Putamen (tissue), 1 donor: ENCODE measurements at regions not wholly inside any gene's neighbourhood (a gene's known extent, or its start where the extent isn't known, plus 50 kb on each side); places are given as distances from the start of the nearest gene placed in this dataset.

ENCODE experiments used
- DNase-seq: peaks from one replicate; pipeline ENCODE4 v3.0.0-alpha.2; 2016; ENCODE audit warnings: low spot score

- DNase-seq = no peak
Observed at GRCh38 chr15:95501865-95502264, 828.6 kb upstream of the NR2F2 start.

DNA sequence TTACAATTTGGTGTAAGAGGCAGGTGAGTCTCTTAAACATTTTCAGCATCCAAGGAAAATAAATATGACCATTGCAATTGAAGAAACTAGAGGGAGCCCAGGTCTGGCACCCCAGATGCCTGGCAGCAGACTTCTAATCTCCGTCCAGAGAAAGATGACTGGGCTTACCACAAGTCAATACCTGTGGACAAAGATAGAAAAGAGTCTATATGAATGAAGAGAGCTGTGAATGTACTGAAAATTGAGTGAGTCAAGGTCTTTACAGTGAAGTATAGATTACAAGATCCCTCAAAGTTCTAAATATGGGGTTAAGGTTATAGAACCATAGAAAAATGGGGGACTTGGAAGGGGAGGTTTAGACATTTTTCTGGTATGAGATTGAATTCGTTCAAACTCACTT lies 827.4 kb upstream of the NR2F2 start:
- no peak for DNase-seq

GRCh38 chr15:95503640-95504225 lies 826.8 kb upstream of the NR2F2 start:
- DNase-seq = no peak

- DNase-seq = no peak
Observed at GRCh38 chr15:95511671-95512070, 818.8 kb upstream of the NR2F2 start.

- DNase-seq = no peak
Observed at GRCh38 chr15:95512906-95513305, 817.6 kb upstream of the NR2F2 start.

DNA sequence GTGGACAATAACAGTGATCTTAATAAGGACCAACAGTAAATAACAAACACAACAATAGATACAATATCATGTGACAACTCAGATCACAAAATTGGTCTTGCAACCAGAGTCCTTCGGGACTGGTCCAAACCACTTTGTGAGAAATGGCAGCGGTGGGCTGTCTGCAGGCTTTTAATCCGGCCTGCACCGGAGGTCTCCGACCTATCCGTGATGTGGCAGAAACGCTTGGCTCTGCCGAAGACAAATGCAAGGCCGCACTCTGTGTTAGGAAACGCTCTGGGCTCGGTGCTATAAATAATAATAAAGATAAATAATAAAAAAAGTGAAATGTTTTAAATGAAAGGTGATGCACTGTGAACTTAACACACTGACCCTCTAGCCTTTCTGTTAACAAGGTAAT lies 810.6 kb upstream of the NR2F2 start:
- no peak for DNase-seq

DNA sequence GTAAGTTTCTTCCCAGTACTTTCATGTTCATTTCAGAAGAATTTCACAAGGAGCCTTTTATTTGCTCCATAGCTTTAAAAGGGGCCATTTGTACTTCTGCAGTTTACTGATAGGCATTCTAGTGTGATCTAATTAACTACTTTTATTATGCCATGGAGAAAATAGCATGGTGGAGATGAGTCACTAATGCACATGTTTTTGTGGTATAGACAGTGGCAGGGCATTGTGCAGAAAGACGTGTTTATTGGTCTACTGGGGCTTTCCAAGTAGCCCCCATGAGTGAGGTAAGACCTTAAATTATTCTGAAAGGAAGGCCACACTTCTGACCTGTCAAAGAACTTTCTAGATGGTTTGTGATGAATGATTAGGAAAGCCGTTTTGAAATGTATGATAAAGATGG lies 810.0 kb upstream of the NR2F2 start:
- DNase-seq = no peak

DNA sequence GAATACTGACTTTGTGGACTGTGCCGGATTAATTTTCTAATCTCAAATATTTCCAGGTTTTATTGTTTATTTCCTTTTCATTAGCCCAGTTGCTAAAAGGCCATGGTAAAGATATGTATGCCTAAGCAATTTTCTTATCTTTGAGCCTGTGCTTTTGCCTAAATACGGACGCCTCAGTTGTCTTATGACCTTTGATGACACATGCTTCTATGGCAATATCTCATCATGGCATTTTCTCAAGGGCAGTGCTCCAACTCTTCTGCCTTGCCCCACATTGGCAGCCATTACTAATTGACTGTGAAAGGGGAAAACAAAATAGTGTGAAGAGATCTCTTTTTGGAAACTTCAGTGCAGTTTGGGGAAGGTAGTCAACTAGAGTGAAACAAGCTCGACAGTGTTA lies 809.6 kb upstream of the NR2F2 start:
- no peak for DNase-seq

GRCh38 chr15:95522533-95522932 lies 808.0 kb upstream of the NR2F2 start:
- DNase-seq = no peak

GRCh38 chr15:95528920-95529319 lies 801.6 kb upstream of the NR2F2 start:
- DNase-seq = no peak

DNA sequence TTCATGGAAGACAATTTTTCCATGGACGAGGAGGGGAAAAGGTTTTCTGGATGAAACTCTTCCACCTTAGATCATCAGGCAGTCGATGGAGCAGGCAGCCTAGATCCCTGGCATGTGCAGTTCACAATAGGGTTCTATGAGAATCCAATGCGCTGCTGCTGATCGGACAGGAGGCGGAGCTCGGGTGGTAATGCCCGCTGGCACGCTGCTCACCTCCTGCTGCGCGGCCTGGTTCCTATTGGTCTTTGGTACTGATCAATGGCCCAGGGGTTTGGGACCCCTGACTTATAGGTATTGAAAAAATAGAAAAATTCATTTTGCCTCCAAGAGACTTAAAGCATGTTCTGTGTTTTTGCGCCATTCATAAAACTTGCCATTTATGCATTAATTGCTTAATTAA lies 793.9 kb upstream of the NR2F2 start:
- DNase-seq = no peak

DNA sequence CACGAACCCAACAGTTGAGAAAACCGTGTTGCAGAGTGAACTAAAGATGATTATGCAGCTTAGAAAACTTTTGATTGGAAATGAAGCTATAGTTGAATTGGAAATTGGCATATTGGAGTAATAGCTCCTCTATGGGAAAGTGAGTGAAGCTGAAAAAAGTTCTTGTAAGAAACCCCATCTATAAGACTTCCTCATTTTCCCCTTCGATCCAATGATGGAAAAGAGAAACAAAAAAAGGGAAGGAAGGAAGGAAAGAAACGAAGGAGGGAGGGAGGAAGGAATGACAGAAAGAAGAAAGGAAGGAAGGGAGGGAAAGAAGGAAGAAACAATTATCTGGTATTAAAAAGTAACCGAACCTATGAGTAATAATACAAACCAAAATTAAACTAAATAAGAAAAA lies 791.8 kb upstream of the NR2F2 start:
- DNase-seq = no peak

DNA sequence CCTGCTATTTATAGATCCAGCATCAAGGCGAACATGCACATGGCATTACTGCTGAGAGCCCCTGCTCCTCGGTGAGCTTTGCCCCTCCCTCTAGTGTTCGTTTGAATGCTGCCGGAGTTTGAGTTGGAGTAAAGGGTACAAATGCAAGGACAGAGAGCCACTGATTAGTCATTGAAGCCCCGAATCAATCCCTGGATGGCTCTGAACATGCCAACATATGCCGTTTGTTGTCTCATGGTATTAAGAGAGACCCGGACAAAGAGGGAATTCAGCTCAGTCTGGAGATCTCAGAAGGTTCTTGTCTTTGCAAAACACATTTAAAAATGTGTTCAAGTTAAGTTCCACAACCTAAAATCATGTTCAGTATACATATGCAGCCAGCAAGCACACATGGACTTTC lies 789.2 kb upstream of the NR2F2 start:
- no peak for DNase-seq

DNA sequence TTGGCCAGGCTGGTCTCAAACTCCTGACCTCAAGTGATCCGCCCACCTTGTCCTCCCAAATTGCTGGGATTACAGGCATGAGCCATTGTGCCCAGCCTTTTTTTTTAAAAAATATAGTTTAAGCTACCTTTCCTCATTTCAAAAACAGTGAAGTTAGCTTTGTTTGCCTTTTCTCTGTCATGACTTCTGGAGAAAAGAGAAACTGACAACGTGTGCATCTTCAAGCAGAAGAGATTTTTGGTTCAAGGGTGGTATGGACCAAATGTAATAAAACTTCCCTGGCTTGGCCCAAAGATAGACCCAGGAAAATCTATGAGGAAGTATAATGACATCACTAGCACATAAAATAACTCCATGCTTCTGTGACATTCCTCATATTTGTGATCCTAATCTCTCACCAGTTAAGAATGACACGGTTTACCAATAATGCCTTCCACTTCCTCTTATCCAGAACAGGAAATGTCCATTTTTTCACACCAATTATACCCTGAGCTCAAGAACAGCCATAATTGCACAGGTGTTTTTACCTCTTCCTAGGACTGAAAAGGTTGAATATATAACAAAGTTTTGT lies 781.2 kb upstream of the NR2F2 start:
- DNase-seq = no peak

- no peak for DNase-seq
Observed at GRCh38 chr15:95550702-95551101, 779.8 kb upstream of the NR2F2 start.

- no peak for DNase-seq
Observed at GRCh38 chr15:95556225-95556624, 774.3 kb upstream of the NR2F2 start.

DNA sequence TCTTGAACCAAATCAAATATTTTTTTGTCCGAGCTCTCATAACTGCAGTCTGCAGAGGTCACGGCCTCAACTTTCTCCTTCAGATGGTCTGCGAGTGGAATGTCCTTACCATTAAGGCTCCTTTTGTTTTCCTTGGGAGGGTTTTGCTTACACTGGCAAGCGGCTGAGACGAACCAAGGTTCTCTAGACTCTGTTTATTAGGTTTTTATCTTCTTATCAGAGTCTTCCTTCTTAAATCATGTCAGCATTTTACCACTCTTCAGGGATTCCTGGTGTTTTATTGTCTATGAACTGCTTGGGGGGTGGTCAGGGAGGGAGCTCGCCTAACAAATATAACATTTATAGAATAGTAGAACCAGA lies 773.7 kb upstream of the NR2F2 start:
- DNase-seq = no peak

DNA sequence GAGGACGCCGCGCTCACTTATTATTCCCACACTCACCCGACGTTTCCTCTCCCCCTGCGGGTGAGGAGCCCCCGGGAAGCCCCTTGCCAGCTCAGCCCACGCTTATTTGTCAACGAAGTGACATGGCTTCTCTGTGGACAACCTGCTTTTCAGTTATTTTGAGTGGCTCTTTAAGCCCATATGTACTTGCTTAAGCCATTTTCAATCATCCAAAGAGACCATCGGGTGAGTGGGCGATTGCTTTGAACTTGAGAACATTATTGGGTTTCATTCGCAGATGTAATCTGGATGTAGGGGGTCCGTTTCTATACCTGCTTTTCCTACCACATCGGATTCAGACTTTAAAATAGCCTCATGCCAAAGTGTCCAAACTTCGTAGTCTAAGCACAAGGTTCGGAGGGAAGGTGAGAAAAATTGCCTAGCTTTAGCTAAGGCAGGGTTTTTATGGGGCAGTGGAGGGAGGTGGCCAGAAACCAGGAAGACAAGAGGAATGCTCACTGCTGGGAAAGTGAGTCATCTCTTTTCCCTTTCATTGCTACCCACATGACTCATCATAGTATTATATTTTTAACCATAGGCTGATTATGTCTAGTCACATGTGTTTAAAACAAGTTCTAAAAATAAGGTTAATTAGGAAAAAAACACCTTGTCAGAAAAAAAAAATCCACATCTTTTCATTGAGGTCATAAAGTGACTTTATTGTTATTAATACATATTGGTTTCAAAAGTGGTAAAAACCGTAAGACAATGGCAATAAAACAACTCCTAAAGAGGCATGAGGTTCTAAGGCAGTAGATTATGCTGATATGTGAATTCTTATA lies 773.1 kb upstream of the NR2F2 start:
- no peak for DNase-seq

- DNase-seq = no peak
Observed at GRCh38 chr15:95558131-95558530, 772.4 kb upstream of the NR2F2 start.

- no peak for DNase-seq
Observed at GRCh38 chr15:95558916-95559315, 771.6 kb upstream of the NR2F2 start.

GRCh38 chr15:95559875-95560394 lies 770.6 kb upstream of the NR2F2 start:
- DNase-seq = no peak

- no peak for DNase-seq
Observed at GRCh38 chr15:95561463-95561862, 769.0 kb upstream of the NR2F2 start.

GRCh38 chr15:95563634-95564033 lies 766.9 kb upstream of the NR2F2 start:
- DNase-seq = no peak
